ENCODE measurements at regions not wholly inside any gene's neighbourhood (a gene's known extent, or its start where the extent isn't known, plus 50 kb on each side); places are given as distances from the start of the nearest gene placed in this dataset.

GRCh38 chr7:138388673-138389491, 71.2 kb upstream of the TRIM24 start (continued):
- no peak for TF ChIP-seq ZBTB33 (IDR thresholded peaks at IDR 0.05; ENCODE audit: extremely low read depth, insufficient replicate concordance, low read length)

DNA sequence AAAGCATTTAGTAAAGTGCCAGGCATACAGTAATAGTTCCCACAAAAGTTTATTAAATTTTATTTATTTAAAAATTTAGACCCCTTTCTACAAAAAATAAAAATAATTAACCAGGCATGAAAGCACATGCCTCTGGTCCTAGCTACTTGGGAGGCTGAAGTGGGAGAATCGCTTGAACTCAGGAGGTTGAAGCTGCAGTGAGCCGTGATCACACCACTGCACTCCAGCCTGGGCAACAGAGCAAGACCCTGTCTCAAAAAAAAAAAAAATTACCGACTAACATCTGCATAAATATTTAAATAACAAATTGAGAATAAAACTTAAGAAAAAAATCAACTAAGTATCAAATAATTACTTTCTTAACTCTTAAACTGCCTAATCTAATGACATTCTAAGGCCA, 64.3 kb upstream of the TRIM24 start:
- no peak overlapping the region for H3K4me2 ChIP-seq (ENCODE audit: low read length)
- H3K4me3 ChIP-seq (replicated peaks in 1 of 2; ENCODE audit: low read depth in 1 of 2, low read length in 2 of 2), result no peak overlapping the region
- H3K27me3 ChIP-seq (ENCODE audit: insufficient read depth, low read length), result no peaks in the 10 kb centered on the region
- BruUV-seq (replicated peaks), result no TSS peak
- intact Hi-C loops (cut with micrococcal nuclease), result no loop called here
- H3K79me2 ChIP-seq (ENCODE audit: insufficient read depth, low read length), result no peaks in the 10 kb centered on the region
- no peak overlapping the region for H3K9ac ChIP-seq (ENCODE audit: low read length)
- no peaks in the 10 kb centered on the region for H3K9me2 ChIP-seq (ENCODE audit: insufficient read depth)
- H2AFZ ChIP-seq (ENCODE audit: low read depth, low read length, poor library complexity, severe bottlenecking), result no peak overlapping the region
- ChIA-PET CTCF (no interaction called here), POLR2A (interaction anchor here (1.0 kb wide), 1 partner anchor 9 kb away, joined by 3 read pairs; no protein-coding TSS in a partner anchor), RAD21 (ENCODE audit: low non-redundant PET in 1 of 2, low total read pairs in 2 of 2, uncharacterized antibody in 2 of 2, unreplicated experiment in 2 of 2) (no interaction called here)
- H4K20me1 ChIP-seq (ENCODE audit: insufficient read depth), result no peaks in the 10 kb centered on the region
- ATAC-seq (no peak), DNase-seq (ENCODE audit: low read depth, low spot score) (no peak)
- H3K4me1 ChIP-seq (ENCODE audit: control insufficient read depth in 1 of 2, insufficient read depth in 2 of 2, low read length in 2 of 2), result peaks cover 0 to 8% of the 10 kb centered on the region in 2 experiments; a peak in 2 of 4 replicates
- no peaks in the 10 kb centered on the region for H3K36me3 ChIP-seq (ENCODE audit: control insufficient read depth in 1 of 2, insufficient read depth in 2 of 2, low read length in 2 of 2)
- H3K27ac ChIP-seq (ENCODE audit: low read depth, low read length), result no peak overlapping the region
- no peaks in the 10 kb centered on the region for H3K9me3 ChIP-seq (ENCODE audit: control insufficient read depth in 1 of 2, insufficient read depth in 1 of 2, low read depth in 1 of 2, low read length in 2 of 2)
- no peak for TF ChIP-seq CTCF (IDR thresholded peaks at IDR 0.05 in 2 of 3, conservative IDR thresholded peaks at IDR 0.05 in 1 of 3; ENCODE audit: borderline replicate concordance in 1 of 3, insufficient read depth in 1 of 3, low read depth in 2 of 3, low read length in 2 of 3)
- TF ChIP-seq, protein P1, sequence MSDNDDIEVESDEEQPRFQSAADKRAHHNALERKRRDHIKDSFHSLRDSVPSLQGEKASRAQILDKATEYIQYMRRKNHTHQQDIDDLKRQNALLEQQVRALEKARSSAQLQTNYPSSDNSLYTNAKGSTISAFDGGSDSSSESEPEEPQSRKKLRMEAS (IDR thresholded peaks at IDR 0.05), result no peak
- no peak for TF ChIP-seq ZNF274 (IDR thresholded peaks at IDR 0.05; ENCODE audit: low read depth, low read length)
- TF ChIP-seq YY1 (IDR thresholded peaks at IDR 0.05; ENCODE audit: extremely low read depth, insufficient replicate concordance, low read depth, low read length), result no peak
- TF ChIP-seq RAD21 (IDR thresholded peaks at IDR 0.05; ENCODE audit: low read depth), result no peak
- no peak for TF ChIP-seq SIN3A (IDR thresholded peaks at IDR 0.05; ENCODE audit: low read depth)
- TF ChIP-seq EZH2 (IDR thresholded peaks at IDR 0.05), result no peak
- no peak for TF ChIP-seq TCF7L2 (IDR thresholded peaks at IDR 0.05; ENCODE audit: borderline replicate concordance, extremely low read depth, insufficient read depth, insufficient read length)
- no peak for TF ChIP-seq CBX3 (IDR thresholded peaks at IDR 0.05; ENCODE audit: low read depth)
- TF ChIP-seq POLR2AphosphoS5 (IDR thresholded peaks at IDR 0.05; ENCODE audit: low read depth, low read length), result no peak
- no peak for TF ChIP-seq CEBPB (IDR thresholded peaks at IDR 0.05; ENCODE audit: low read depth)
- no peak for TF ChIP-seq ZFX (IDR thresholded peaks at IDR 0.05)
- TF ChIP-seq FOSL1 (IDR thresholded peaks at IDR 0.05; ENCODE audit: low read depth), result no peak
- TF ChIP-seq ATF3 (IDR thresholded peaks at IDR 0.05), result no peak
- TF ChIP-seq ELF1 (IDR thresholded peaks at IDR 0.05; ENCODE audit: borderline replicate concordance, low read depth), result no peak
- TF ChIP-seq, protein P2, sequence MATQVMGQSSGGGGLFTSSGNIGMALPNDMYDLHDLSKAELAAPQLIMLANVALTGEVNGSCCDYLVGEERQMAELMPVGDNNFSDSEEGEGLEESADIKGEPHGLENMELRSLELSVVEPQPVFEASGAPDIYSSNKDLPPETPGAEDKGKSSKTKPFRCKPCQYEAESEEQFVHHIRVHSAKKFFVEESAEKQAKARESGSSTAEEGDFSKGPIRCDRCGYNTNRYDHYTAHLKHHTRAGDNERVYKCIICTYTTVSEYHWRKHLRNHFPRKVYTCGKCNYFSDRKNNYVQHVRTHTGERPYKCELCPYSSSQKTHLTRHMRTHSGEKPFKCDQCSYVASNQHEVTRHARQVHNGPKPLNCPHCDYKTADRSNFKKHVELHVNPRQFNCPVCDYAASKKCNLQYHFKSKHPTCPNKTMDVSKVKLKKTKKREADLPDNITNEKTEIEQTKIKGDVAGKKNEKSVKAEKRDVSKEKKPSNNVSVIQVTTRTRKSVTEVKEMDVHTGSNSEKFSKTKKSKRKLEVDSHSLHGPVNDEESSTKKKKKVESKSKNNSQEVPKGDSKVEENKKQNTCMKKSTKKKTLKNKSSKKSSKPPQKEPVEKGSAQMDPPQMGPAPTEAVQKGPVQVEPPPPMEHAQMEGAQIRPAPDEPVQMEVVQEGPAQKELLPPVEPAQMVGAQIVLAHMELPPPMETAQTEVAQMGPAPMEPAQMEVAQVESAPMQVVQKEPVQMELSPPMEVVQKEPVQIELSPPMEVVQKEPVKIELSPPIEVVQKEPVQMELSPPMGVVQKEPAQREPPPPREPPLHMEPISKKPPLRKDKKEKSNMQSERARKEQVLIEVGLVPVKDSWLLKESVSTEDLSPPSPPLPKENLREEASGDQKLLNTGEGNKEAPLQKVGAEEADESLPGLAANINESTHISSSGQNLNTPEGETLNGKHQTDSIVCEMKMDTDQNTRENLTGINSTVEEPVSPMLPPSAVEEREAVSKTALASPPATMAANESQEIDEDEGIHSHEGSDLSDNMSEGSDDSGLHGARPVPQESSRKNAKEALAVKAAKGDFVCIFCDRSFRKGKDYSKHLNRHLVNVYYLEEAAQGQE (IDR thresholded peaks at IDR 0.05; ENCODE audit: low read depth), result no peak

Measured in HCT116 (cell line).